GM12891 (cell line): ENCODE measurements at regions not wholly inside any gene's neighbourhood (a gene's known extent, or its start where the extent isn't known, plus 50 kb on each side); places are given as distances from the start of the nearest gene placed in this dataset.

Experiments used
- PAX5 ChIP-seq: IDR thresholded peaks from 2 replicates; pipeline ENCODE4 v1.6.1; 2011; ENCODE audit warnings: low read length, moderate library complexity, mild to moderate bottlenecking; ENCODE audit not compliant: insufficient read depth, severe bottlenecking
- POLR2A ChIP-seq: IDR thresholded peaks from 2 replicates; pipeline ENCODE4 v1.6.1; 2011; ENCODE audit warnings: low read depth, low read length, control low read depth
- POLR2AphosphoS5 ChIP-seq: IDR thresholded peaks from 2 replicates; pipeline ENCODE4 v1.6.1; 2011; ENCODE audit warnings: low read depth, low read length, control low read depth
- POU2F2 ChIP-seq: IDR thresholded peaks from 2 replicates; pipeline ENCODE4 v1.6.1; 2011; ENCODE audit warnings: low read depth, mild to moderate bottlenecking, control low read depth, low read length, moderate library complexity
- SPI1 ChIP-seq: IDR thresholded peaks from 2 replicates; pipeline ENCODE4 v1.6.1; 2011; ENCODE audit warnings: low read depth, low read length, control low read depth
- TAF1 ChIP-seq: IDR thresholded peaks from 2 replicates; pipeline ENCODE4 v1.6.1; 2011; ENCODE audit warnings: low read depth, low read length, control low read depth

- TF ChIP-seq POLR2A, result no peak
- TF ChIP-seq TAF1, result no peak
- TF ChIP-seq POLR2AphosphoS5, result no peak
- TF ChIP-seq SPI1, result no peak
- no peak for TF ChIP-seq POU2F2
- TF ChIP-seq PAX5, result no peak
Measured at GRCh38 chrY:8807648-8808408, 529.4 kb upstream of the TSPY4 start.
